H9 (cell line): ENCODE measurements at regions not wholly inside any gene's neighbourhood (a gene's known extent, or its start where the extent isn't known, plus 50 kb on each side); places are given as distances from the start of the nearest gene placed in this dataset.

Experiments
- DNase-seq: peaks from one replicate; pipeline ENCODE4 v3.0.0-alpha.2; 2017
- H2AFZ ChIP-seq: one replicate; pipeline ENCODE4 v1.6.1; 2013; ENCODE audit warnings: mild to moderate bottlenecking, low read length, control low read depth, moderate library complexity
- H2AK5ac ChIP-seq: 2 replicates; pipeline ENCODE4 v1.6.1; 2013; ENCODE audit warnings: low read length, control low read depth, mixed read lengths; ENCODE audit not compliant: insufficient read length
- H2BK120ac ChIP-seq: one replicate; pipeline ENCODE4 v1.6.1; 2013; ENCODE audit warnings: low read depth, mild to moderate bottlenecking, low read length, control low read depth, inconsistent platforms; ENCODE audit not compliant: poor library complexity, severe bottlenecking
- H2BK12ac ChIP-seq: 2 replicates; pipeline ENCODE4 v1.6.1; 2013; ENCODE audit warnings: low read length, control low read depth, mixed read lengths, low read depth; ENCODE audit not compliant: insufficient read length
- H2BK15ac ChIP-seq: 2 replicates; pipeline ENCODE4 v1.6.1; 2013; ENCODE audit warnings: low read depth, low read length, control low read depth
- H2BK20ac ChIP-seq: one replicate; pipeline ENCODE4 v1.6.1; 2013; ENCODE audit warnings: low read depth, mild to moderate bottlenecking, low read length, control low read depth, inconsistent platforms; ENCODE audit not compliant: poor library complexity, severe bottlenecking
- H2BK5ac ChIP-seq: 2 replicates; pipeline ENCODE4 v1.6.1; 2013; ENCODE audit warnings: low read length, control low read depth, mixed read lengths; ENCODE audit not compliant: insufficient read length
- H3K14ac ChIP-seq: 2 replicates; pipeline ENCODE4 v1.6.1; 2013; ENCODE audit warnings: low read length, control low read depth; ENCODE audit not compliant: insufficient read depth
- H3K18ac ChIP-seq: 2 replicates; pipeline ENCODE4 v1.6.1; 2013; ENCODE audit warnings: low read depth, mild to moderate bottlenecking, mixed read lengths, low read length, control low read depth; ENCODE audit not compliant: insufficient read length
- H3K23ac ChIP-seq: 2 replicates; pipeline ENCODE4 v1.6.1; 2013; ENCODE audit warnings: low read length, control low read depth, mixed read lengths, low read depth; ENCODE audit not compliant: insufficient read length
- H3K23me2 ChIP-seq: 2 replicates; pipeline ENCODE4 v1.6.1; 2013; ENCODE audit warnings: low read depth, mild to moderate bottlenecking, mixed read lengths, low read length, control low read depth; ENCODE audit not compliant: insufficient read length, poor library complexity, severe bottlenecking
- H3K27ac ChIP-seq: 2 replicates; pipeline ENCODE4 v1.5.1; 2013; ENCODE audit warnings: low read length, control low read depth, mixed read lengths, low read depth; ENCODE audit not compliant: insufficient read length
- H3K27me3 ChIP-seq: 2 replicates; pipeline ENCODE4 v1.6.1; 2013; ENCODE audit warnings: low read length, control low read depth, inconsistent platforms; ENCODE audit not compliant: insufficient read depth
- H3K4ac ChIP-seq: 2 replicates; pipeline ENCODE4 v1.6.1; 2013; ENCODE audit warnings: low read depth, mild to moderate bottlenecking, control low read depth, inconsistent platforms, low read length, moderate library complexity
- H3K4me1 ChIP-seq: 2 replicates; pipeline ENCODE4 v1.6.1; 2013; ENCODE audit warnings: low read length, control low read depth, inconsistent platforms; ENCODE audit not compliant: insufficient read depth
- H3K4me2 ChIP-seq: 2 replicates; pipeline ENCODE4 v1.6.1; 2013; ENCODE audit warnings: low read length, control low read depth, mixed read lengths; ENCODE audit not compliant: insufficient read length, insufficient read depth
- H3K56ac ChIP-seq: 2 replicates; pipeline ENCODE4 v1.6.1; 2013; ENCODE audit warnings: low read depth, mild to moderate bottlenecking, mixed read lengths, low read length, control low read depth; ENCODE audit not compliant: insufficient read length
- H3K79me1 ChIP-seq: 2 replicates; pipeline ENCODE4 v1.6.1; 2013; ENCODE audit warnings: low read depth, mild to moderate bottlenecking, moderate library complexity, low read length, control low read depth, inconsistent platforms; ENCODE audit not compliant: insufficient read depth, poor library complexity, severe bottlenecking
- H3K79me2 ChIP-seq: 2 replicates; pipeline ENCODE4 v1.6.1; 2013; ENCODE audit warnings: low read length, control low read depth, inconsistent platforms; ENCODE audit not compliant: insufficient read depth
- H3K9ac ChIP-seq: 2 replicates; pipeline ENCODE4 v1.6.1; 2013; ENCODE audit warnings: low read length, control low read depth, mixed read lengths; ENCODE audit not compliant: insufficient read length; ENCODE audit errors: extremely low read depth
- H3K9me3 ChIP-seq: one replicate; pipeline ENCODE4 v1.6.1; 2013; ENCODE audit warnings: low read depth, low read length, inconsistent platforms; ENCODE audit not compliant: control insufficient read depth
- H3T11ph ChIP-seq: one replicate; pipeline ENCODE4 v1.6.1; 2013; ENCODE audit warnings: mild to moderate bottlenecking, low read length, control low read depth, inconsistent platforms
- H4K20me1 ChIP-seq: one replicate; pipeline ENCODE4 v1.6.1; 2013; ENCODE audit not compliant: control insufficient read depth, insufficient read length, insufficient read depth
- H4K5ac ChIP-seq: 2 replicates; pipeline ENCODE4 v1.6.1; 2013; ENCODE audit warnings: low read depth, mild to moderate bottlenecking, mixed read lengths, low read length, control low read depth; ENCODE audit not compliant: insufficient read length
- H4K8ac ChIP-seq: replicated peaks from 2 replicates; pipeline ENCODE4 v1.6.1; 2013; ENCODE audit warnings: low read length, control low read depth, mixed read lengths, low read depth; ENCODE audit not compliant: insufficient read length
- H4K91ac ChIP-seq: 2 replicates; pipeline ENCODE4 v1.6.1; 2013; ENCODE audit warnings: low read depth, mild to moderate bottlenecking, moderate library complexity, mixed read lengths, low read length, control low read depth; ENCODE audit not compliant: insufficient read length
- H3K27ac Mint-ChIP-seq, 3 experiments: 2 replicates in 2 of 3; 3 replicates in 1 of 3; pipeline ENCODE4 v1.8.0; 2020 to 2021; ENCODE audit warnings: mixed read lengths in 3 of 3, mild to moderate bottlenecking in 1 of 3, moderate library complexity in 1 of 3
- H3K27me3 Mint-ChIP-seq: 2 replicates; pipeline ENCODE4 v1.8.0; 2021; ENCODE audit warnings: low read depth, mild to moderate bottlenecking, moderate library complexity, mixed read lengths
- H3K36me3 Mint-ChIP-seq, 3 experiments: 2 replicates in 2 of 3; 3 replicates in 1 of 3; pipeline ENCODE4 v1.8.0; 2020 to 2021; ENCODE audit warnings: low read depth in 3 of 3, mixed read lengths in 3 of 3; ENCODE audit not compliant: insufficient read depth in 1 of 3
- H3K4me1 Mint-ChIP-seq, 2 experiments: 2 replicates each; pipeline ENCODE4 v1.8.0; 2020; ENCODE audit warnings: mixed read lengths in 2 of 2
- H3K4me3 Mint-ChIP-seq, 2 experiments: 2 replicates in 1 of 2; 3 replicates in 1 of 2; pipeline ENCODE4 v1.8.0; 2020 to 2021; ENCODE audit warnings: mild to moderate bottlenecking in 2 of 2, mixed read lengths in 2 of 2, moderate library complexity in 1 of 2
- H3K9me3 Mint-ChIP-seq, 2 experiments: 2 replicates in 1 of 2; 3 replicates in 1 of 2; pipeline ENCODE4 v1.8.0; 2020; ENCODE audit warnings: mild to moderate bottlenecking in 2 of 2, mixed read lengths in 2 of 2, moderate library complexity in 1 of 2
- WGBS: extraction: QIAGEN DNeasy Blood & Tissue Kit; methylation state at CpG from one replicate; pipeline ENCODE4 v1.1.7; 2013; ENCODE audit warnings: missing lambda C conversion rate, low lambda C conversion rate, mixed read lengths; ENCODE audit not compliant: insufficient read length; ENCODE audit errors: extremely low coverage; 5-methylcytosine and 5-hydroxymethylcytosine counted together
- TF ChIP-seq, protein P1 (sequence below): fragments of 200-600 bp; sonication (generic); conservative IDR thresholded peaks from 3 replicates; pipeline ENCODE4 v1.8.0; 2021; ENCODE audit warnings: antibody characterized with exemption, mild to moderate bottlenecking

DNA sequence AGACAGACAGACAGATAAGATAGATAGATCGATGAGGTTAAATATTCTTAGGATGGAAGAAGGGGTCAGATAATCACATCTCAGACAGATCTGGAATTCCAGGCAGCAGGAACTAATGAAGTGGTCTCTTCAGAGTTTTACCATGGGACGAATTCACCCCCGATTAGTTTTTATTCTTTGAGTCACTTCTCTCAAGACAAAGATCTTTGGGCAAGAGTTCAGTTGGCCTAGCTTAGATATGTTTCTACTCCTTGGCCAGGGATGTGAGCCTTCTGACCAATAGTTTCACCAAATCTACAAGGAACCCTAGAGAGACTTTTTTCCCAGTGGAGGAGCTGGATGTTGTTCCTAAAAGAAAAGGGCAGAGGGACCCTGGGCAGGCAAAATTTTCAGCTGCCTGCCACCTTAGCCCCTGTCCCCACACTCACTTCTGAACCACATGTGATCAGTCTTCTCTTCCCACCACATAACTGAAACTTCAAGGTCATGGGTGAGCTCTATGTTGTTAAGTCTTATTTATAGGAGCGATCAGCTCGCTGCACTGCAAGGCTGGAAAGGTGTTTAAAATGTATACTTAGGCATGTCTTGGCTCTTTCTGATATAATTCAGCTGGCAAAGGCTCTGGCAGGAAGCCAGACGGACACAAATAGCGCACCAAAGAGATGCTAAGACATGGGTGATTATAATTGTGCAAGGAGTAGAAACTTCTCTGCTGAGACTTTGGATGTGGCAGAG lies 132.9 kb downstream of the PALM2AKAP2 start:
- Histone ChIP-seq H3K9me3 (no peaks in the 10 kb centered on the region), H2BK15ac (no peak overlapping the region), H3K14ac (no peak overlapping the region), H3K27me3 (no peaks in the 10 kb centered on the region), H3K4me2 (no peak overlapping the region), H3K56ac (no peak overlapping the region), H2BK120ac (no peak overlapping the region), H3K79me2 (no peaks in the 10 kb centered on the region), H4K5ac (no peak overlapping the region), H2BK12ac (no peak overlapping the region), H2BK20ac (no peak overlapping the region), H3K23me2 (no peaks in the 10 kb centered on the region), H3K27ac (no peak overlapping the region), H3K79me1 (no peaks in the 10 kb centered on the region), H3K9ac (no peak overlapping the region), H2BK5ac (no peak overlapping the region), H3K23ac (no peak overlapping the region), H2AFZ (no peak overlapping the region), H3K4me1 (peaks cover 8% of the 10 kb centered on the region; the same call in 1 of the 2 replicates), H3K18ac (no peak overlapping the region), H4K8ac (no peak overlapping the region), H3T11ph (no peak overlapping the region), H2AK5ac (no peak overlapping the region), H4K20me1 (no peaks in the 10 kb centered on the region), H3K4ac (no peak overlapping the region), H4K91ac (no peak overlapping the region)
- Mint-ChIP-seq H3K4me3 (no peak overlapping the region), H3K9me3 (no peaks in the 10 kb centered on the region), H3K36me3 (no peaks in the 10 kb centered on the region), H3K27ac (no peak overlapping the region), H3K4me1 (no peaks in the 10 kb centered on the region), H3K27me3 (no peaks in the 10 kb centered on the region)
- WGBS, result no CpG with 5 or more reads among the region's 7 CpGs
- TF ChIP-seq, protein P1, sequence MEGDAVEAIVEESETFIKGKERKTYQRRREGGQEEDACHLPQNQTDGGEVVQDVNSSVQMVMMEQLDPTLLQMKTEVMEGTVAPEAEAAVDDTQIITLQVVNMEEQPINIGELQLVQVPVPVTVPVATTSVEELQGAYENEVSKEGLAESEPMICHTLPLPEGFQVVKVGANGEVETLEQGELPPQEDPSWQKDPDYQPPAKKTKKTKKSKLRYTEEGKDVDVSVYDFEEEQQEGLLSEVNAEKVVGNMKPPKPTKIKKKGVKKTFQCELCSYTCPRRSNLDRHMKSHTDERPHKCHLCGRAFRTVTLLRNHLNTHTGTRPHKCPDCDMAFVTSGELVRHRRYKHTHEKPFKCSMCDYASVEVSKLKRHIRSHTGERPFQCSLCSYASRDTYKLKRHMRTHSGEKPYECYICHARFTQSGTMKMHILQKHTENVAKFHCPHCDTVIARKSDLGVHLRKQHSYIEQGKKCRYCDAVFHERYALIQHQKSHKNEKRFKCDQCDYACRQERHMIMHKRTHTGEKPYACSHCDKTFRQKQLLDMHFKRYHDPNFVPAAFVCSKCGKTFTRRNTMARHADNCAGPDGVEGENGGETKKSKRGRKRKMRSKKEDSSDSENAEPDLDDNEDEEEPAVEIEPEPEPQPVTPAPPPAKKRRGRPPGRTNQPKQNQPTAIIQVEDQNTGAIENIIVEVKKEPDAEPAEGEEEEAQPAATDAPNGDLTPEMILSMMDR, result no peak
- DNase-seq, result no peak
